ENCODE measurements at regions not wholly inside any gene's neighbourhood (a gene's known extent, or its start where the extent isn't known, plus 50 kb on each side); places are given as distances from the start of the nearest gene placed in this dataset.

GRCh38 chr9:110068212-110068611, 139.7 kb downstream of the C9orf152 start:
- dilution Hi-C loops (cut with MboI; ENCODE audit: extremely low pct_ligation_motif_present, low sequenced_read_pairs), result loop anchor here (10.0 kb wide), 1 partner anchor 163 kb away; no protein-coding TSS in a partner anchor
- H3K9ac ChIP-seq (replicated peaks; ENCODE audit: extremely low read depth, insufficient read depth, low read length), result no peak overlapping the region

DNA sequence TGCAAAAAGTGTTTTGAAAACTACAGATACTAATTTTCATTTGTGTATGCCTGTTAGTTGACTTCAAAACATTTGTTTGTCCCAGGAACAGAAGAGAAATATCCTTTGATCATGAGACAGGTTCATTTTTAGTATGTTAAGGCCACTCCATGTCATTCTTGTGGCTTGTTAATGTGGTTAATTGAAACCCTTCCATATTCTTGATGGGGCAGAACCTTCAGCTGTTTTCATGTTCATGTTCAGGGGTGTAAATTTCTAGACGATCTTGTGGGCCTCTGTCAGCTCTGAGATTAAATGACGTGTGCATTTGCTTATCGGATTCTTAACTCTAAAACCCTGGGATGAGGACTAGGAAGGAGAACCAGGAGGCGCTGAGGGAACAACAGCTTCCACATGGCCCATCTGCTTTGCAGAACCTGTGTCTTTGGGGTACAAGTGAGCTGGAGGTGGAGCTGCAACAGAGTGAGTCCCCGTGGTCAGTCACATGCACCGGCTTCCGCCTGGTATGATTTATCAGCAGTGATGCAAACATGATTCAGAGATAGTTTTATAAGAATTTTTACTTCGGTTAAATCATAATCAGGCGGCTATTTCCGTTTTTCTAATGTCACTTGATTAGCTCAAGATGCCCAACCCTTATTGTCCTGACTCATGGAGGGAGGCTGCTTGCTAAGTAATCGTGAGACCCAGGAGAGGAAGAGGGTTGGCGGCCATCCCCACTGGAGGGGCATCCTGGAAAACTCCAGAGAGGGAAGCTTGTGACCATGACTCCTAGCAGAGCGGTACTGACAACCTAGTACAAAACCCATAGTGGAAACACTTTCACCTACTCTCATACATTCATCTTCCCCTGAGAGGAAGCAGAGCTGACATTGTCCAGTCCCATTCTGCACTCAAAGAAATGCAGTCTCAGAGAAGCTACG, 138.4 kb downstream of the C9orf152 start:
- peaks cover 6% of the 10 kb centered on the region for H4K20me1 ChIP-seq (replicated peaks; ENCODE audit: control insufficient read depth, extremely low read depth, insufficient read depth, low read length)
- H3K4me3 ChIP-seq (replicated peaks in 1 of 3; ENCODE audit: insufficient read depth in 1 of 3, low read depth in 1 of 3, low read length in 3 of 3), result no peak overlapping the region
- peak overlapping the region; percentile 63 for H3K4me2 ChIP-seq (ENCODE audit: insufficient read depth, low read length)
- ChIA-PET CTCF (interaction anchor here (0.8 to 3.0 kb wide), 19 partner anchors 9 to 166 kb away, joined by 3 to 19 read pairs (median 5); no protein-coding TSS in a partner anchor), POLR2A (interaction anchor here (0.8 to 2.0 kb wide), 5 partner anchors 18 to 187 kb away, joined by 3 to 6 read pairs (median 4); partner anchors contain the start of gene TXN)
- no peak for TF ChIP-seq POLR2A (IDR thresholded peaks at IDR 0.05; ENCODE audit: low read depth, low read length)
- TF ChIP-seq, protein P1, sequence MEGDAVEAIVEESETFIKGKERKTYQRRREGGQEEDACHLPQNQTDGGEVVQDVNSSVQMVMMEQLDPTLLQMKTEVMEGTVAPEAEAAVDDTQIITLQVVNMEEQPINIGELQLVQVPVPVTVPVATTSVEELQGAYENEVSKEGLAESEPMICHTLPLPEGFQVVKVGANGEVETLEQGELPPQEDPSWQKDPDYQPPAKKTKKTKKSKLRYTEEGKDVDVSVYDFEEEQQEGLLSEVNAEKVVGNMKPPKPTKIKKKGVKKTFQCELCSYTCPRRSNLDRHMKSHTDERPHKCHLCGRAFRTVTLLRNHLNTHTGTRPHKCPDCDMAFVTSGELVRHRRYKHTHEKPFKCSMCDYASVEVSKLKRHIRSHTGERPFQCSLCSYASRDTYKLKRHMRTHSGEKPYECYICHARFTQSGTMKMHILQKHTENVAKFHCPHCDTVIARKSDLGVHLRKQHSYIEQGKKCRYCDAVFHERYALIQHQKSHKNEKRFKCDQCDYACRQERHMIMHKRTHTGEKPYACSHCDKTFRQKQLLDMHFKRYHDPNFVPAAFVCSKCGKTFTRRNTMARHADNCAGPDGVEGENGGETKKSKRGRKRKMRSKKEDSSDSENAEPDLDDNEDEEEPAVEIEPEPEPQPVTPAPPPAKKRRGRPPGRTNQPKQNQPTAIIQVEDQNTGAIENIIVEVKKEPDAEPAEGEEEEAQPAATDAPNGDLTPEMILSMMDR (IDR thresholded peaks at IDR 0.05; ENCODE audit: extremely low read depth in 1 of 2, insufficient read depth in 1 of 2, low read depth in 1 of 2, low read length in 2 of 2), result no peak
- peak; percentile 44 for TF ChIP-seq POLR2AphosphoS5 (IDR thresholded peaks at IDR 0.05; ENCODE audit: insufficient read depth, low read depth, low read length)
- TF ChIP-seq, protein P2, sequence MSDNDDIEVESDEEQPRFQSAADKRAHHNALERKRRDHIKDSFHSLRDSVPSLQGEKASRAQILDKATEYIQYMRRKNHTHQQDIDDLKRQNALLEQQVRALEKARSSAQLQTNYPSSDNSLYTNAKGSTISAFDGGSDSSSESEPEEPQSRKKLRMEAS (IDR thresholded peaks at IDR 0.05; ENCODE audit: insufficient read depth, insufficient read length), result peak; percentile 35
- peak; percentile 60 for TF ChIP-seq JUN (IDR thresholded peaks at IDR 0.05; ENCODE audit: borderline replicate concordance, insufficient read depth, insufficient read length, low read depth)
- TF ChIP-seq MYC (IDR thresholded peaks at IDR 0.05; ENCODE audit: low read depth, low read length), result peak; percentile 20
- peak; percentile 97 for TF ChIP-seq FOS (IDR thresholded peaks at IDR 0.05; ENCODE audit: borderline replicate concordance, insufficient read depth, low read length)
- no peak for TF ChIP-seq EZH2 (IDR thresholded peaks at IDR 0.05; ENCODE audit: borderline replicate concordance, low read depth, low read length, severe bottlenecking)
- peak; percentile 91 for TF ChIP-seq GATA2 (IDR thresholded peaks at IDR 0.05; ENCODE audit: insufficient read depth, insufficient read length, low read depth, low read length)
- dilution Hi-C loops (cut with MboI; ENCODE audit: extremely low pct_ligation_motif_present, low sequenced_read_pairs) (loop anchor here (10.0 kb wide), 1 partner anchor 165 kb away; no protein-coding TSS in a partner anchor), intact Hi-C loops (cut with micrococcal nuclease) (loop anchor here (1.0 to 10.0 kb wide), 3 partner anchors 20 to 185 kb away; partner anchors contain the start of gene TXN)
- H3K36me3 ChIP-seq (ENCODE audit: control insufficient read depth in 2 of 2, extremely low read depth in 1 of 2, insufficient read depth in 2 of 2, low read length in 2 of 2), result peaks cover 3 to 4% of the 10 kb centered on the region in 2 experiments
- no peaks in the 10 kb centered on the region for H3K9me3 ChIP-seq (replicated peaks; ENCODE audit: control insufficient read depth, insufficient read depth, low read length)
- H2AFZ ChIP-seq (ENCODE audit: low read depth, low read length), result no peak overlapping the region
- TSS peak; percentile 90 for BruUV-seq (replicated peaks)
- peak; percentile 93 for DNase-seq (ENCODE audit: low read depth, low spot score)
- peak overlapping the region; percentile 53 for H3K9ac ChIP-seq (replicated peaks; ENCODE audit: extremely low read depth, insufficient read depth, low read length)
- peaks cover 70% of the 10 kb centered on the region for H3K4me1 ChIP-seq (ENCODE audit: control insufficient read depth, extremely low read depth, insufficient read depth, low read length)
- no peaks in the 10 kb centered on the region for H3K27me3 ChIP-seq (ENCODE audit: control insufficient read depth in 2 of 2, insufficient read depth in 2 of 2, low read length in 2 of 2)
- peaks cover 92% of the 10 kb centered on the region for H3K79me2 ChIP-seq (ENCODE audit: control insufficient read depth, insufficient read depth, low read length)
- FAIRE-seq, result peak; percentile 89
- H3K27ac ChIP-seq (ENCODE audit: insufficient read depth, low read depth, low read length), result peak overlapping the region; percentile 91
- H3K9me1 ChIP-seq (replicated peaks; ENCODE audit: control insufficient read depth, extremely low read depth, insufficient read depth, low read length), result no peaks in the 10 kb centered on the region

More at GRCh38 chr9:110068212-110068611, 139.7 kb downstream of the C9orf152 start:
- Histone ChIP-seq H3K36me3 (ENCODE audit: control insufficient read depth in 2 of 2, extremely low read depth in 1 of 2, insufficient read depth in 2 of 2, low read length in 2 of 2) (peaks cover 4 to 8% of the 10 kb centered on the region in 2 experiments), H4K20me1 (replicated peaks; ENCODE audit: control insufficient read depth, extremely low read depth, insufficient read depth, low read length) (peaks cover 4% of the 10 kb centered on the region), H3K4me2 (ENCODE audit: insufficient read depth, low read length) (no peak overlapping the region), H3K27ac (ENCODE audit: insufficient read depth, low read depth, low read length) (peak overlapping the region; percentile 42), H3K27me3 (ENCODE audit: control insufficient read depth in 2 of 2, insufficient read depth in 2 of 2, low read length in 2 of 2) (no peaks in the 10 kb centered on the region), H3K9me3 (replicated peaks; ENCODE audit: control insufficient read depth, insufficient read depth, low read length) (no peaks in the 10 kb centered on the region), H3K4me1 (ENCODE audit: control insufficient read depth, extremely low read depth, insufficient read depth, low read length) (peaks cover 79% of the 10 kb centered on the region), H3K79me2 (ENCODE audit: control insufficient read depth, insufficient read depth, low read length) (peaks cover 91% of the 10 kb centered on the region), H3K9me1 (replicated peaks; ENCODE audit: control insufficient read depth, extremely low read depth, insufficient read depth, low read length) (no peaks in the 10 kb centered on the region), H3K4me3 (replicated peaks in 1 of 3; ENCODE audit: insufficient read depth in 1 of 3, low read depth in 1 of 3, low read length in 3 of 3) (no peak overlapping the region), H2AFZ (ENCODE audit: low read depth, low read length) (no peak overlapping the region)
- no TSS peak for BruUV-seq (replicated peaks)
- TF ChIP-seq GATA2 (IDR thresholded peaks at IDR 0.05; ENCODE audit: insufficient read depth, insufficient read length, low read depth, low read length) (no peak), EZH2 (IDR thresholded peaks at IDR 0.05; ENCODE audit: borderline replicate concordance, low read depth, low read length, severe bottlenecking) (no peak), POLR2A (IDR thresholded peaks at IDR 0.05; ENCODE audit: low read depth, low read length) (no peak)
- DNase-seq (ENCODE audit: low read depth, low spot score) (no peak), FAIRE-seq (no peak)
- ChIA-PET POLR2A (no interaction called here), CTCF (interaction anchor here (0.9 to 3.0 kb wide), 5 partner anchors 9 to 164 kb away, joined by 4 to 19 read pairs (median 5); no protein-coding TSS in a partner anchor)
- intact Hi-C loops (cut with micrococcal nuclease), result loop anchor here (10.0 kb wide), 1 partner anchor 187 kb away; the partner anchor contains the start of gene TXN

Measured in endothelial cell of umbilical vein (primary cell).